Stimulated activated CD8-positive, alpha-beta memory T cell treated with anti-CD3 and anti-CD28 coated beads, Interleukin-7, amount 100 ng/mL, for 48 hours (primary cell): ENCODE measurements at regions not wholly inside any gene's neighbourhood (a gene's known extent, or its start where the extent isn't known, plus 50 kb on each side); places are given as distances from the start of the nearest gene placed in this dataset.
A peak's percentile ranks its signal among the peaks of the same experiment; 100 is the strongest.
"Not testable (repeated sequence)": the region's sequence is repeated elsewhere in the genome, so short reads cannot be mapped to it uniquely, and the experiment has no call there.

Experiments
- DNase-seq, 2 donors: peaks; one replicate each; pipeline ENCODE4 v3.0.0-alpha.2; 2020; ENCODE audit warnings: low read depth in 1 of 2; ENCODE audit errors: extremely low read depth in 1 of 2

DNA sequence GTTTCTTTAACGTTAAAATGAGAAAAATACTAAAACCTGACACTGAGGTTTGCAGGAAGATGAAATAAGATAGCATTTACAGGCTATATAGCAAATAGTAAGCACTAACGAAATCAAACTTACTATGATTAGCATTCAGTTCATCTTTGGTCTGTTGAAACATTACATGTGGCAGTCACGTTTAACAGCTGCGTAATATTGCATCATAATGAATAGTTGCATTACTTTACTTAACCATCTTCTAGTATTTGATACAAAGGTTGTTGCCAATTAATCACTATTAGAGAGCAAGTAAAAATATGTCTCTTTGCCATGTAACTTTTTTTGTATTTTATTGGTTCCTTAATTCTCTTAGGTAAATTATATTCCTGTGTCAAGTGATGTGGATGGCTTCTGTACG is 131.8 kb upstream of the GHITM start:
- no peak for DNase-seq

DNA sequence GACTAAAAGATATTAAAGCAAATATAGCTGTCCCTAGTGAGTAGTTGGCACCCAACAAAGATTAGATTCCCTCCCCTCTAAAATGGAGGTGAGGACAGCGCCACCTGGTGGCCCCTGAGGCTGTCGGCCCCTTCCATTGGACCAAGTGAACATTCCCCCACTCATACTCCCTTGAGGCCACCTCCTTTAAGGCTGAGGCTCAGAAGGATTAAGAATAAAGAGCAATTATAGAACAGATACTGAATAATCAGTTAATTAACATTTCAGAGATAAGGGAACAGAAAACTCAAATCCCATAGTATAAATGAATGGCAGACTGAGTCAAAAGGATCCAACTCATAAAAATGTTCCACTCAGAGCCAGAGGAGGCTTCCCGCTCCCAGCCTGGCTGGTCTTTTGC is 130.4 kb upstream of the GHITM start:
- DNase-seq: peak in 1 of 2 donors; percentile 3

GRCh38 chr10:84012431-84012830 is 126.9 kb upstream of the GHITM start:
- DNase-seq: no peak

DNA sequence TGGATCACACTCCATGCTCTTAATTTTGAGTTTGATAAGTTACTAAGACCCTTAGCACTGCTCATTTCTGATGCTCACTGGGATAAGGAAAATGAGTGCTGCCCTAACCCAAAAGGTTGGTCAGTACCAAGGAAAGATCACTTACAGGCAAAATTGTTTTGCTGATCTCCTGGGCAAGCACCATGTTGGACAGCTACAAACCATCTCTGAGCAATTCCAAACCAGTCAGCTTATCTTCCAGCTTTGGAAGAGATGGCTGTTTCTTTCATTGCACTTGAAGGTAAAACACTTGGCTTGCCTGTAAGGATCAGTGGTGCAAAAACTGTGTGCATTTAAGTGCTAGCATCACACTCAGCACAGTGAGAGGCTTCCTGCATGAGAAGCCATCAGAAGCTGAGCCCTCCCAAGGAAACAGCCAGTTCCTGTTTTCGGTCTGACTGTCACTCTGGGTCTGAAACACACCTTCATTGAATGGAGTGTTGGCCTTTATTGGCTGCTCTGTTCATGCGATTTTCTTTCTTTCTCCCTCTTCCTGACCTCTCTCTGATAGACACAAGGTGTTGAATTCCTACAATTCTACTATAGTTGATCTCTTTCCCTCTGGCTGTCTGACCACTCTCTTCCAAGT is 126.4 kb upstream of the GHITM start:
- no peak for DNase-seq

- no peak for DNase-seq
Observed at GRCh38 chr10:84015877-84016595, 123.3 kb upstream of the GHITM start.

DNA sequence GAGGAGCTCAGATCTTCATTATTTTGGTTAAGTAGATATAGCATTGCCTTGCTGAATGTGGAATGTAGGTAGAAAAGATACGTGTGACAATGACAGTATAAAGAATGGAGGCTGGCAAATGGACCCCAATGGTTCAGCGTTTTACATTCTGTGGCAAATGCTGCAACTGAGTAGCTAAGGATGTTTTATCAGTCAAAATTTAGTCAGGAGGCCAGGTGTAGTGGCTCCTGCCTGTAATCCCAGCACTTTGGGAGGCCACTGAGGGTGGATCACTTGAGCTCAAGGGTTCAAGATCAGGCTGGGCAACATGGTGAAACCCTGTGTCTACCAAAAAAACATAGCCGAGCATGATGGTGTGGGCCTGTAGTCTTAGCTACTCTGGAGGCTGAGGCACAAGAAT is 120.5 kb upstream of the GHITM start:
- no peak for DNase-seq

DNA sequence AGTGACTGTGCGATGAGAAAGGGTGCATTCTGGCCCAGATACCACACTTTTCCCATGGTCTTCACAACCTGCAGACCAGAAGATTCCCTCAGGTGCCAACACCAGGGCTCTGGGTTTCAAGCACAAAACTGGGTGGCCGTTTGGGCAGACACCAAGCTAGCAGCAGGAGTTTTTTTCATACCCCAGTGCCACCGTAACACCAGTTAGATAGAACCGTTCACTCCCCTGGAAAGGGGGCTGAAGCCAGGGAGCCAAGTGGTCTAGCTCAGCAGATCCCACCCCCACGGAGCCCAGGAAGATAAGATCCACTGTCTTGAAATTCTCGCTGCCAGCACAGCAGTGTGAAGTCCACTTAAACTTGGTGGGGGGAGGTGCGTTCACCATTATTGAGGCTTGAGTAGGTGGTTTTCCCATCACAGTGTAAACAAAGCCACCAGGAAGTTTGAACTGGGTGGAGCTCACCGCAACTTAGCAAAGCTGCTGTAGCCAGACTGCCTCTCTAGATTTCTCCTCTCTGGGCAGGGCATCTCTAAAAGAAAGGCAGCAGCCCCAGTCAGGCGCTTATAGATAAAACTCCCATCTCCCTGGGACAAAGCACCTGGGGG is 119.4 kb upstream of the GHITM start:
- DNase-seq: not testable (repeated sequence)

DNA sequence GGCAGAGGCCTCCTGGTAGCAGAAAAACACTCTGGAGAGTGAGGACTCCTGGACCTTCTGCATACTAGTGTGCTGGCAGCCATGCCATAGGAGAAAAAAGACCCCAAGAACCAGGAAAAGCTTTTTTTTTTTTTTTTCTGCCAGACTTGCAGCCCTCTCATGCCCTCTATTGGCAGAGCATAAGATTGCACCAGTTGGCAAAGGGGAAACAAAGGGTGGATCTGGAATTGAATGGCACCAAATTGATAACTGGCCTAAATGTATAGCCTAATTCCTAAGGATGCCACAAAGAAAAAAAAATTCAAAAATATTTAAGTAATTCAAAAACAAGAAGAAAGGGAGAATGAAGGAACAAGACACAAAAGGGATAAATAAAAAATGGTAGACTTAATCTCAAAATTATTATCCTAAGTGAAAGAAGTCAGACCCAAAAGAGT is 112.5 kb upstream of the GHITM start:
- no peak for DNase-seq

DNA sequence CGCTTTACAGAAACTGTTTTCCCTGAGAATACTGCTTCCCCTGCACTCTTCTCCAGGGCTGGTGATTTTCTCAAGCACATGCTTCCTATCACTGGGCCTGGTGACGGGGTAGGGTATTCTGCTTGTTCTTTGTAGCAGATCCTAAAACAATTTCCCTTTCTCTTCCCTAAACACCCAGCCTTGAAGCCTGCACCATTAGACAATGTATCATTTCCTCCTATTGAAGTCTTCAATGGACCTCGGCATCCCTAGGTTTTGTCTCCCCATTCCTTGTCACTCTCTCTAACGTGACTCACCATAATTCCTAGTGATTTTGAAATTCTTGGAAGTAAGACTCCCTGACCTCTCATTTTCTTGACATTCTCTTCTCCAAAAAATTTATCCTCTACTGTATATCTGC is 109.5 kb upstream of the GHITM start:
- DNase-seq: no peak

DNA sequence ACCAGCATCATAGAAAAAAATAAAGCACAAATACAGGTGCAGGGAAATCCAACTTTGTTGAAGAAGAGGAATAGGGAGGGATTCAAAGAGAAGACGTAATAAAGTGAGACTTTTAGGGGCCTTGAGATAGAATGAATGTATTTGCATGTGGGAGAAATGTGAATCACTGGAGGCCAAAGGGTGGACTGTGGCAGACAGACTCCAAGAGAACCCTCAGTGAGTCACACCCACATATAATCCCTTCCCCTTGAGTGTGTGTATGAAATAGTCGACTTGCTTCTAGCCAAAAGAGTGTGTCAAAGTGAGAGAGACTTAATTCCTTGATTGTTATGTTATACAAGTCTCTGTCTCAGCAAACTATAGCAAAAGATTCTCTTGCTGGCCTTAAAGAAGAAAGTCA is 101.3 kb upstream of the GHITM start:
- DNase-seq: no peak

DNA sequence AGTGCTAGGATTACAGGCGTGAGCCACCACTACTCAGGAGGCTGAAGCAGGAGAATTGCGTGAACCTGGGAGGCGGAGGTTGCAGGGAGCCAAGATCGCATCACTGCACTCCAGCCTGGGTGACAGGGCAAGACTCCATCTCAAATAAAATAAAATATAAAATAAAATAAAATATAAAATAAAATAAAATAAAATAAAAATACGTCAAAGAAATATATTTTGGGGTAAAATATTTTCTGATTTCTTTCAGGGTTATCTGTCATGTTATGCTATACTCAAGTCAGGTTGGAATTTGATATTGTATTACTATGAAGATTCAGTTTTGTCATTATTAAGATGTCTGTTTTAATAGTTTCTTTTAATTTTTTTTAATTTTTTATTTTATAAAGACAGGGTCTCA is 99.4 kb upstream of the GHITM start:
- DNase-seq: no peak

- DNase-seq: no peak
Observed at GRCh38 chr10:84047258-84048010, 91.9 kb upstream of the GHITM start.

DNA sequence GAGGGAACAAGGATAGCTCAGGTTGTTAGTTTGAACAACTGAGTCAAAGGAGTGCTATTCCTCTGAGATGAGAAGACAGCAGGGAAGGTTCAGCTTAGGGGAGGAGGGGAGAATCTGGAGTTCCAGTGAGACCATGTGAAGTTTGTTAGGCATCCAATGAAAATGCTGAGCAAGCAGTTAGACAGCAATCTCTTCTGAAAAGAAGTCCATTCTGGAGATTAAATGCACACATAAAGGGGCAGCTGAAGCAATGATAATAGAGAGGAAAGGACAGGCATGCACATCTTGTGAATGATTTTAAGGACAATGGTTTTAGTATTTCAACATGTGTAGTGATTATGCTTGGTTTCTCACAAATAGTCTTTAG is 89.7 kb upstream of the GHITM start:
- DNase-seq: no peak

DNA sequence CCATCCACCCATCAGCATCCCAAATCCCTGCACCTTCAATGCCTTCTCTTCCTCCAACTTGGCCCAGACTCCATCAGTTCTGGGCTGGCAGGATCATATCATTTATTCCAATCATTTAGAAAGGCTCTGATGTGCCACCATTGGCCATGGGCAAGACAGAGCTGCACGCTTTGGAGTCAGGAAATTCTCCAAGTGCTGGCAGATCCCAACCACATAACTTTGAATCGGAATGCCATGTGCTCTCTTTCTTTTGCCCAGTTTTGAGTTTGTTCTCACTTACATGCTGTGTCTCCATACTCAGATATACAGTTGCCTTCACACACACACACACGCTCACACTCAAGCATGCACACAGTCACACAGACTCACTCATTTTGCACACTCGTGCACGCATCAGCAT is 85.7 kb upstream of the GHITM start:
- no peak for DNase-seq

GRCh38 chr10:84054743-84055142 is 84.6 kb upstream of the GHITM start:
- no peak for DNase-seq

DNA sequence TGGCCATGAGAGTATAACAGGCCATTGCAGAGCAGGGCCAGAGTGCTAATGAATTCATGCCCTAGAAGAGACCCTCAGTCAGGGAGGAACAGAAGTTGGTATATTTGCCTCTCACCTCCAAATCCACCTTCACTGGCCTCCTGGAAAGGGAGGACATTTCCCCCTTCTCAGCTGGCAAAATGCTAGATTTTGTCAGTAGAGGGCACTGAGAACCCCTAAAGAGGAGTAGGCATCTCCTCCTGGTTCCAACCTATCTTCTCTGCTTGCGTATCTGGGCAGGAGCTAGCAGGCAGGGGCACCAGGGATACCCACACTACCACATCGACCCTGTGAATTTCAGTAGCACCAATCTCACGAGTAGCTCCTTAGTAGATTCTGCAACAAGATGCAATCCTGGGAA is 79.8 kb upstream of the GHITM start:
- DNase-seq: no peak

DNA sequence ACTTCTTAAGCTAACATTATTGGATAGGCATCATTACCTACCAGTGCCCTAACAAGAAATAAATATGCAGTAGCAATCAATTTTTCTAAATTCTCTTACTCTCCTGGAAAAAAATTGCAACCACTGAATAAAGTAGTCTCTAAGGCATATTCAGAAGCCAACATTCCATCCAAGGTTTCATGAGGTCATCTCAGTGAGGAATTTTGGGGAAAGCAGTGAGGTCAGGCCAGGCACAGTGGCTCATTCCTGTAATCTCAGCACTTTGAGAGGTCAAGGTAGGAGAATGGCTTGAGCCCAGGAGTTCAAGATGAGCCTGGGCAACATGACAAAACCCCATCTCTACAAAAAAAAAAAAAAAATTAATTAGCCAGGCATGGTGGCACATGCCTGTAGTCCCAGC is 75.9 kb upstream of the GHITM start:
- DNase-seq: no peak

DNA sequence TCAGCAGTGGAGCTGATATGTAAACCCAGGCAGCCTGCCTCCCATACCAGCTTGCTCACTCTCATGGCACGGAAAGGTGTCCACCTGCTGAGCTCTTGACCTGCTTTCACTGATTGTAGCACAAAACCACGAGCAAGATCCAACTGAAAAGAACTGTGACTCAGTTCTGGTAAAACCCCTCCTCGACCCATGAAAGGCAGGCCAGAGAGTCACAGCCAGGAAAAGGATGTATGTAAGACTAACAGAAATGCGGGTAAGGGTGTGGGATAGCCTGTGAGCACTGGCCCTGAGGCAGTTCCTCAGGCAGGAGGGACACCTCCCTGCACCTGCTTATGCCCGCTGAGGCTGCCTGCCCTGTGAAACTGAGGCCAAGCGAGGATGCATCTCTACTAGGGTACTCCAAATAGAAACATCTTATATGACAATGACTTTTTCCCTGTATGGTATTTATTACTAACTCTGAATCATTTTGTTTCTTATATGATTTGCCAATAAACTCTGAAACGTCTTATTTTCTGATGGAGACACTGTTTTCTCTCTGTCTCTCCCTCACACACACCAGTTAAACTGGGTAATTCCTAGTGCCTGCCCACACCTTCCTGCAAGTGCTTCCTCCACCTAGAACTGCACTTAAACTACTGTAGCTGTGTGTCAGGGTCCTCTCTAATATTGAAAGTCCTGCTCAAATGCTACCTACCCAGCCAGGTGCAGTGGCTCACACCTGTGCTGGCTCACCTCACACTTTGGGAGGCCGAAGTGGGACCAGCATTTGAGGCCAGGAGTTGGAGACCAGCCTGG is 73.3 kb upstream of the GHITM start:
- no peak for DNase-seq

GRCh38 chr10:84074521-84074920 is 64.8 kb upstream of the GHITM start:
- DNase-seq: no peak

- no peak for DNase-seq
Observed at GRCh38 chr10:84075226-84076046, 63.9 kb upstream of the GHITM start.
